GM18508 (cell line): ENCODE measurements at regions not wholly inside any gene's neighbourhood (a gene's known extent, or its start where the extent isn't known, plus 50 kb on each side); places are given as distances from the start of the nearest gene placed in this dataset.

Experiments
- ATAC-seq: cut with Tn5 transposase; IDR thresholded peaks from one replicate; pipeline ENCODE4 v1.9.1; 2021; ENCODE audit warnings: moderate number of reproducible peaks; ENCODE audit not compliant: insufficient read depth, unreplicated experiment

- no peak for ATAC-seq
Measured at GRCh38 chr2:236712304-236712703, 142.7 kb downstream of the ACKR3 start.

- ATAC-seq = no peak
Measured at GRCh38 chr2:236712961-236713673, 143.5 kb downstream of the ACKR3 start.

GRCh38 chr2:236714080-236714479 is 144.5 kb downstream of the ACKR3 start:
- no peak for ATAC-seq

DNA sequence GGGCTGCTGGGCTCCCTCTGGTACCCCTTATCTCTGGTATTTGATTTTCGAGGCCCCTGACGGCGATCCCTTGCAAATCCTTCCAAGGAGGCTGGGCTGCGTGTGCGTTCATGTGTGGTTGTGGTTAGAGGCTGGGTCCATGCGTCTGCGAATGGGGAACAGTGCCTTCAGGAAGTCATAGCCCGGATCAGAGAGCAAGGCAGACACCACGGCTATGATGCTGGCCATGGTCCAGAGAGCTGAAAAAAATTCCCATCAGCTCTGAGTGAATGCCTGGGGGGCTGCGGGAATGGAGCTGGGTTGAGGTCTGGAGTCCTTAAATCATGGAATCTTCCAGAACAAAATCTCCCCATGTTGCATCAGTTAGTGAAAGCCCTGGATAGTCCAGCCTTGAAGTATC is 145.5 kb downstream of the ACKR3 start:
- ATAC-seq = no peak

GRCh38 chr2:236715491-236715961 is 145.9 kb downstream of the ACKR3 start:
- no peak for ATAC-seq

GRCh38 chr2:236717120-236717519 is 147.5 kb downstream of the ACKR3 start:
- ATAC-seq = no peak

DNA sequence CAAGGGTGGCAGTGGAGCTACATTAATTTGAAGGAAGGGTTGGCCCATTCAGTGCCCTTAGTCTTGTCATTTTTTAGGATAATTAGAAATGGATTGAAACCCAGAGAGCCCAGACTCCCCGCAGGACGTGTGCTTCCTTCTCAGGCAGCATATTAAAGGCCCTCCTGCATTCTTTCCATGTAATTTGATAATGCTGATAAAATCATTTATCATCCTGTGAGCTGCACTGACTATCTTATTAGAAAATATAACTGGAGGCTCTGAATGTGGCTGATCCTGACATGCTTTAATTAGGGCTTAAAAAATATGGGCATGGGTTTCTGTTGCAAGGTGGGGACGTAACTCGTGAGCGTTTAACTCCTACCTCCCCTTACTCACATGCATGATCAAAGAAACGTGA is 148.1 kb downstream of the ACKR3 start:
- no peak for ATAC-seq

- no peak for ATAC-seq
Measured at GRCh38 chr2:236718207-236718992, 148.8 kb downstream of the ACKR3 start.

GRCh38 chr2:236719192-236719635 is 149.6 kb downstream of the ACKR3 start:
- no peak for ATAC-seq

DNA sequence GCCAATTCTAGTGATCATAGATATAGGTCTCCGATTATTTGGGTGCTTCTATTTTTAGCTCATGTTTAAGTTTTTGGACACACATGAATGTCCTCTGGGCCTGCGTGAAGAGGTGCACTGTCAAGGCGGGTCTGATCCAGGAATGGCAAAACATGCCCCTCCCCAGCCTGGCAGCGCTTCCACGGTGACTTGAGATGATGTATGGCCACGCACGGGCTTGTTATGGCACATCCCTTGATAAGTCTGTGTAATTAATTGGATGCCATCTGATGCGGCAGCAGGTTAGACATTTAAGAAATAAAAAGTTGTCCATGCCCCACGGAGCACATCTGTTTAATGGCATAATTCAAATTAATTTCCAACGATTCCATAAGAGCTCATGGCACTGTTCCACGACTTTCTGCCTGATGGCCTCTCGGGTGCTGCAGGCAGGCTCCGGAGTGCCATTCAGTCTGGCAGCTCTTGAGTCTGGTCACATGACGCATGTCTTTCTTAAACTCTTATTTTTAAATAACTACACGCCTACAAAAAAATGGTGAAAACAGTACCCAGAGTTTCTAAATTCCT is 151.4 kb downstream of the ACKR3 start:
- ATAC-seq = no peak

GRCh38 chr2:236724200-236724599 is 154.6 kb downstream of the ACKR3 start:
- ATAC-seq = no peak

GRCh38 chr2:236726701-236727450 is 157.3 kb downstream of the ACKR3 start:
- ATAC-seq = no peak

DNA sequence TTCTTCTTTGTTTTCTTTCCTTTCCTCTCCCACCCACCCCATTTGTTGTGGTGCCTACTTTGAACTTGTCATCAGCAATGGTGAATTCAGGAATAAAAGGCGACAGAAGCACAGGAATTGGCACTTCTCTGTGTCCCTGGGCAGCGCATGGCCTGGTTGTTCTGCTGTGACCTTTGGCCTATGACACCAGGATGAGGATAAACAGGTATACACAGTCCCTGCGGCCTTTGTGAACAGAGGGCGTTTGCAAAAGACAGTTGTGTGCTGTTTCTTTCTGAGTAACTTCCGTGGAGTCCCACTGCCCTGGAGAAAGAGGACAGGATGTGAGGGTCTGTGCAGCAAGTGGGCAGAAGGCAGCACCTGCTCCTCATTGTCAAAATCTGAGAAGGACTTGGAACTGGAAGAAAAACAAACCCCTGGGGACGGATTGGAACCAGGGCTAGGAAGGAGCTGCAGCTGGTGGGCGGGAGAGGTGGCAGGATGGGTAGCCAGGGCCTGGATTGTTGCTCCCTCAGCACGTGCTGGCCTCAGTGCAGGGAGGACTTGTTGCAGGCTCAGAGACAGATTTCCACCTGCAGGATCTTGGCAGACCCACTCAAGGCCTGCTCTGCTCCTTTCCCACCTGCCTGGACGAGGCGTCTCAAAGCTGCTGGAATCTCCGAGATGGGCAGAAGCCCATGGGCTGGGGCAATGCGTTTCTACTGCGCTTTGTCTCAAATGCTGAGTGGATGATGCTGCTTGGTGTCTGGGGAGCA is 159.5 kb downstream of the ACKR3 start:
- no peak for ATAC-seq

DNA sequence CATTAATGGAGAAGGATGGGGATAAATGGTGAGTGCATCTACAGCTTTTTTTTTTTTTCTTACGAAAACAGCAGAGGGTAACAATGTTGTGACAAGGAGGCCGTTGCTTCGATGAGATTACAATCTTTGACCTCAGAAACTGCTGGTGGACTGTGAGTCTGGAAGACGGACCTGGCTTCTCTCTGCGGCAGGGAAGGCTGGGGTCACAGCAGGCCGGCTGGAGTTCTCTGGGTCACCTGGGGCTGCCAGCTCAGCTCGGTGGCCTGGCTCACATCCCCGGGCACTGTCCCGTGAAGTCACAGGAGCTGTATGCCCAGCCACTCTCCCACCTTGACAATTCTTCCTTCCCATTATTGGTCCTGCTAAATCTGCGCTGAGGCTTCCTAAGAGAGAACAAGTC is 160.8 kb downstream of the ACKR3 start:
- ATAC-seq = no peak

GRCh38 chr2:236731767-236732580 is 162.3 kb downstream of the ACKR3 start:
- no peak for ATAC-seq

DNA sequence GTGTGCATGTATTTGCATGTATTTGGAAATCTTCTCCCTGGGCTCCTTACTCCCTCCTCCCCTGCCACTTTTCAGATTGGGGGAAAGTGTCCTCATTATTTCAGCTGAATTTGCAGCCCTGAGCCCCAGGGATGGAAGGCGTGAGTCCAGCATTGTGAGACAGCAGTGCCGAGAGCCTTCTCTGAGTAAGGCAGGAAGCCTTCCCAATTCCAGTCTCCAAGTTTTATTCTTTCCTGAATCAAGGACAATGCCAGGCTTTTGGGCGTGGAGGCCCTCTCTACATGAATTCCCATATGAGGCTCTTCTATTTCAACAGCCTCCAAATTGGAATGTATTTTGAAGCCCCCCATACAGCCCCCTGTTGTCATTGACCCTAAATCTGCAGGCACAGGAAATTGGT is 163.5 kb downstream of the ACKR3 start:
- ATAC-seq = no peak

DNA sequence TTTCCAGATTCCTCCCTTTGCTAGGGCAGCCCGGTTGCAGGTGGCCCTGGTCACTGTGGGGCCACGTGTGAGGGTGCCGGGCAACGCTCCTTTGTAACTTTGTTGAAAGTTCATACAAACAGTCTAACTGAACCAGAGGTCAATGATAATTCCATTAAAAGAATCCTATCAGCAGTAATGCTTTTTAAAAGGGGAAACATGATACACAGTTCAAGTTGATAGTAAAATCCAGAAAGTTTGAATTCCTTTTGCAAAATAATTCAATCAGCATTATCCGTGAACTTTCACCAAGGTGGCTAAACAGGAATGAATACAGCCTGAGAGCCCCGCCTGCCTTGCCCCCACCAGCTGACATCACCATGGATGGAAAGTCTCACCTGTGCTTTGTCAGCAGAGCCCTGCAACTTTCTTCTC is 166.2 kb downstream of the ACKR3 start:
- ATAC-seq = no peak

GRCh38 chr2:236738030-236738429 is 168.4 kb downstream of the ACKR3 start:
- no peak for ATAC-seq

DNA sequence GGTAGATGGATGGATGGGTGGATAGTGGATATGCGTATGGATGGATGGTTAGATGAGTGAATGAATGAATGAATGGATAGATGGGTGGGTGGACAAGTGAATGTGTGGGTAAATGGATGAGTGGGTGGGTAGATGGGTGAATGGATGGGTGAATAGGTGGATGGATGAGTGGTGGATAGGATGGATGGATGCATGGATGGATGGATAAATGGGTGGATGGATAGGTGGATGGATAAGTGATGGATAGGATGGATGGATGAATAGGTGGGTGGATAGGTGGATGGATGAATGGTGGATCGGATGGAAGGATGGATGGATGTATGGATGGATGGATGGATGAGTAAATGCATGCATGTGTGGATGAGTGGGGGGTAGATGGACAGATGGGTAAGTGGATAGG is 169.3 kb downstream of the ACKR3 start:
- ATAC-seq = no peak
